ENCODE measurements at regions not wholly inside any gene's neighbourhood (a gene's known extent, or its start where the extent isn't known, plus 50 kb on each side); places are given as distances from the start of the nearest gene placed in this dataset.

- H3K4me1 ChIP-seq (ENCODE audit: control insufficient read depth in 1 of 2, insufficient read depth in 2 of 2, low read length in 2 of 2) = no peaks in the 10 kb centered on the region
- H3K9ac ChIP-seq (ENCODE audit: low read depth in 1 of 2, low read length in 2 of 2) = no peak overlapping the region
- H3K27me3 ChIP-seq (ENCODE audit: control insufficient read depth in 1 of 2, insufficient read depth in 2 of 2, low read length in 2 of 2) = no peaks in the 10 kb centered on the region
- H3K4me3 ChIP-seq (ENCODE audit: low read depth in 1 of 2, low read length in 2 of 2) = no peak overlapping the region
- H3K36me3 ChIP-seq (ENCODE audit: control insufficient read depth in 1 of 2, insufficient read depth in 2 of 2, low read length in 2 of 2) = no peaks in the 10 kb centered on the region
- no peaks in the 10 kb centered on the region for H3K9me3 ChIP-seq (ENCODE audit: control insufficient read depth in 1 of 2, low read length in 2 of 2)
- H3K27ac ChIP-seq (ENCODE audit: low read depth, low read length) = no peak overlapping the region
Measured at GRCh38 chr13:70955887-70956286, 847.6 kb upstream of the KLHL1 start.

GRCh38 chr13:70950664-70951063 lies 842.4 kb upstream of the KLHL1 start:
- no peak overlapping the region for H3K4me3 ChIP-seq (ENCODE audit: low read depth in 1 of 2, low read length in 2 of 2)
- H3K4me1 ChIP-seq (ENCODE audit: control insufficient read depth in 1 of 2, insufficient read depth in 2 of 2, low read length in 2 of 2) = no peaks in the 10 kb centered on the region
- H3K9ac ChIP-seq (ENCODE audit: low read depth in 1 of 2, low read length in 2 of 2) = no peak overlapping the region
- no peaks in the 10 kb centered on the region for H3K9me3 ChIP-seq (ENCODE audit: control insufficient read depth in 1 of 2, low read length in 2 of 2)
- H3K36me3 ChIP-seq (ENCODE audit: control insufficient read depth in 1 of 2, insufficient read depth in 2 of 2, low read length in 2 of 2) = no peaks in the 10 kb centered on the region
- H3K27ac ChIP-seq (ENCODE audit: low read depth, low read length) = no peak overlapping the region
- no peaks in the 10 kb centered on the region for H3K27me3 ChIP-seq (ENCODE audit: control insufficient read depth in 1 of 2, insufficient read depth in 2 of 2, low read length in 2 of 2)

- Histone ChIP-seq H3K9ac (ENCODE audit: low read depth in 1 of 2, low read length in 2 of 2) (no peak overlapping the region), H3K4me1 (ENCODE audit: control insufficient read depth in 1 of 2, insufficient read depth in 2 of 2, low read length in 2 of 2) (no peaks in the 10 kb centered on the region), H3K36me3 (ENCODE audit: control insufficient read depth in 1 of 2, insufficient read depth in 2 of 2, low read length in 2 of 2) (no peaks in the 10 kb centered on the region), H3K27me3 (ENCODE audit: control insufficient read depth in 1 of 2, insufficient read depth in 2 of 2, low read length in 2 of 2) (no peaks in the 10 kb centered on the region), H3K4me3 (ENCODE audit: low read depth in 1 of 2, low read length in 2 of 2) (no peak overlapping the region), H3K9me3 (ENCODE audit: control insufficient read depth in 1 of 2, low read length in 2 of 2) (no peaks in the 10 kb centered on the region), H3K27ac (ENCODE audit: low read depth, low read length) (no peak overlapping the region)
Measured at GRCh38 chr13:70945506-70945905, 837.3 kb upstream of the KLHL1 start.

GRCh38 chr13:70941454-70941853 lies 833.2 kb upstream of the KLHL1 start:
- Histone ChIP-seq H3K4me1 (ENCODE audit: control insufficient read depth in 1 of 2, insufficient read depth in 2 of 2, low read length in 2 of 2) (no peaks in the 10 kb centered on the region), H3K4me3 (ENCODE audit: low read depth in 1 of 2, low read length in 2 of 2) (no peak overlapping the region), H3K27me3 (ENCODE audit: control insufficient read depth in 1 of 2, insufficient read depth in 2 of 2, low read length in 2 of 2) (no peaks in the 10 kb centered on the region), H3K27ac (ENCODE audit: low read depth, low read length) (no peak overlapping the region), H3K9ac (ENCODE audit: low read depth in 1 of 2, low read length in 2 of 2) (no peak overlapping the region), H3K9me3 (ENCODE audit: control insufficient read depth in 1 of 2, low read length in 2 of 2) (no peaks in the 10 kb centered on the region), H3K36me3 (ENCODE audit: control insufficient read depth in 1 of 2, insufficient read depth in 2 of 2, low read length in 2 of 2) (no peaks in the 10 kb centered on the region)

GRCh38 chr13:70938462-70938861 lies 830.2 kb upstream of the KLHL1 start:
- no peak overlapping the region for H3K27ac ChIP-seq (ENCODE audit: low read depth, low read length)
- no peaks in the 10 kb centered on the region for H3K27me3 ChIP-seq (ENCODE audit: control insufficient read depth in 1 of 2, insufficient read depth in 2 of 2, low read length in 2 of 2)
- H3K4me1 ChIP-seq (ENCODE audit: control insufficient read depth in 1 of 2, insufficient read depth in 2 of 2, low read length in 2 of 2) = no peaks in the 10 kb centered on the region
- H3K9ac ChIP-seq (ENCODE audit: low read depth in 1 of 2, low read length in 2 of 2) = no peak overlapping the region
- no peak overlapping the region for H3K4me3 ChIP-seq (ENCODE audit: low read depth in 1 of 2, low read length in 2 of 2)
- no peaks in the 10 kb centered on the region for H3K36me3 ChIP-seq (ENCODE audit: control insufficient read depth in 1 of 2, insufficient read depth in 2 of 2, low read length in 2 of 2)
- H3K9me3 ChIP-seq (ENCODE audit: control insufficient read depth in 1 of 2, low read length in 2 of 2) = no peaks in the 10 kb centered on the region

GRCh38 chr13:70932511-70932910 lies 824.3 kb upstream of the KLHL1 start:
- no peak overlapping the region for H3K4me3 ChIP-seq (ENCODE audit: low read depth in 1 of 2, low read length in 2 of 2)
- no peaks in the 10 kb centered on the region for H3K4me1 ChIP-seq (ENCODE audit: control insufficient read depth in 1 of 2, insufficient read depth in 2 of 2, low read length in 2 of 2)
- H3K27ac ChIP-seq (ENCODE audit: low read depth, low read length) = no peak overlapping the region
- H3K27me3 ChIP-seq (ENCODE audit: control insufficient read depth in 1 of 2, insufficient read depth in 2 of 2, low read length in 2 of 2) = no peaks in the 10 kb centered on the region
- no peaks in the 10 kb centered on the region for H3K36me3 ChIP-seq (ENCODE audit: control insufficient read depth in 1 of 2, insufficient read depth in 2 of 2, low read length in 2 of 2)
- no peak overlapping the region for H3K9ac ChIP-seq (ENCODE audit: low read depth in 1 of 2, low read length in 2 of 2)
- H3K9me3 ChIP-seq (ENCODE audit: control insufficient read depth in 1 of 2, low read length in 2 of 2) = no peaks in the 10 kb centered on the region

GRCh38 chr13:70923863-70924752 lies 815.9 kb upstream of the KLHL1 start:
- Histone ChIP-seq H3K9me3 (ENCODE audit: control insufficient read depth in 1 of 2, low read length in 2 of 2) (no peaks in the 10 kb centered on the region), H3K4me3 (ENCODE audit: low read depth in 1 of 2, low read length in 2 of 2) (no peak overlapping the region), H3K27me3 (ENCODE audit: control insufficient read depth in 1 of 2, insufficient read depth in 2 of 2, low read length in 2 of 2) (no peaks in the 10 kb centered on the region), H3K27ac (ENCODE audit: low read depth, low read length) (no peak overlapping the region), H3K9ac (ENCODE audit: low read depth in 1 of 2, low read length in 2 of 2) (no peak overlapping the region), H3K36me3 (ENCODE audit: control insufficient read depth in 1 of 2, insufficient read depth in 2 of 2, low read length in 2 of 2) (no peaks in the 10 kb centered on the region), H3K4me1 (ENCODE audit: control insufficient read depth in 1 of 2, insufficient read depth in 2 of 2, low read length in 2 of 2) (no peaks in the 10 kb centered on the region)

GRCh38 chr13:70911286-70911685 lies 803.0 kb upstream of the KLHL1 start:
- H3K9me3 ChIP-seq (ENCODE audit: control insufficient read depth in 1 of 2, low read length in 2 of 2) = no peaks in the 10 kb centered on the region
- no peak overlapping the region for H3K4me3 ChIP-seq (ENCODE audit: low read depth in 1 of 2, low read length in 2 of 2)
- no peaks in the 10 kb centered on the region for H3K36me3 ChIP-seq (ENCODE audit: control insufficient read depth in 1 of 2, insufficient read depth in 2 of 2, low read length in 2 of 2)
- H3K9ac ChIP-seq (ENCODE audit: low read depth in 1 of 2, low read length in 2 of 2) = no peak overlapping the region
- H3K27ac ChIP-seq (ENCODE audit: low read depth, low read length) = no peak overlapping the region
- no peaks in the 10 kb centered on the region for H3K4me1 ChIP-seq (ENCODE audit: control insufficient read depth in 1 of 2, insufficient read depth in 2 of 2, low read length in 2 of 2)
- H3K27me3 ChIP-seq (ENCODE audit: control insufficient read depth in 1 of 2, insufficient read depth in 2 of 2, low read length in 2 of 2) = no peaks in the 10 kb centered on the region

- Histone ChIP-seq H3K4me3 (ENCODE audit: low read depth in 1 of 2, low read length in 2 of 2) (no peak overlapping the region), H3K27me3 (ENCODE audit: control insufficient read depth in 1 of 2, insufficient read depth in 2 of 2, low read length in 2 of 2) (no peaks in the 10 kb centered on the region), H3K9me3 (ENCODE audit: control insufficient read depth in 1 of 2, low read length in 2 of 2) (no peaks in the 10 kb centered on the region), H3K27ac (ENCODE audit: low read depth, low read length) (no peak overlapping the region), H3K9ac (ENCODE audit: low read depth in 1 of 2, low read length in 2 of 2) (no peak overlapping the region), H3K4me1 (ENCODE audit: control insufficient read depth in 1 of 2, insufficient read depth in 2 of 2, low read length in 2 of 2) (no peaks in the 10 kb centered on the region), H3K36me3 (ENCODE audit: control insufficient read depth in 1 of 2, insufficient read depth in 2 of 2, low read length in 2 of 2) (no peaks in the 10 kb centered on the region)
Measured at GRCh38 chr13:70908795-70909194, 800.5 kb upstream of the KLHL1 start.

- Histone ChIP-seq H3K9me3 (ENCODE audit: control insufficient read depth in 1 of 2, low read length in 2 of 2) (no peaks in the 10 kb centered on the region), H3K27me3 (ENCODE audit: control insufficient read depth in 1 of 2, insufficient read depth in 2 of 2, low read length in 2 of 2) (no peaks in the 10 kb centered on the region), H3K4me1 (ENCODE audit: control insufficient read depth in 1 of 2, insufficient read depth in 2 of 2, low read length in 2 of 2) (no peaks in the 10 kb centered on the region), H3K36me3 (ENCODE audit: control insufficient read depth in 1 of 2, insufficient read depth in 2 of 2, low read length in 2 of 2) (no peaks in the 10 kb centered on the region), H3K4me3 (ENCODE audit: low read depth in 1 of 2, low read length in 2 of 2) (no peak overlapping the region), H3K9ac (ENCODE audit: low read depth in 1 of 2, low read length in 2 of 2) (no peak overlapping the region), H3K27ac (ENCODE audit: low read depth, low read length) (no peak overlapping the region)
Measured at GRCh38 chr13:70905035-70905434, 796.8 kb upstream of the KLHL1 start.
